Urothelium cell line (cell line): ENCODE measurements at regions not wholly inside any gene's neighbourhood (a gene's known extent, or its start where the extent isn't known, plus 50 kb on each side); places are given as distances from the start of the nearest gene placed in this dataset.

Source experiments
- DNase-seq: peaks from one replicate; pipeline ENCODE4 v3.0.0; 2011; ENCODE audit warnings: low spot score, mixed read lengths
- FAIRE-seq: peaks from 2 replicates; lab custom pipeline; 2011; peaks lifted over from hg19 to GRCh38; lab: Jason Lieb, UNC

- FAIRE-seq (no peak), DNase-seq (no peak)
Observed at GRCh38 chr5:124444147-124444775, 302.2 kb downstream of the ZNF608 start.

DNA sequence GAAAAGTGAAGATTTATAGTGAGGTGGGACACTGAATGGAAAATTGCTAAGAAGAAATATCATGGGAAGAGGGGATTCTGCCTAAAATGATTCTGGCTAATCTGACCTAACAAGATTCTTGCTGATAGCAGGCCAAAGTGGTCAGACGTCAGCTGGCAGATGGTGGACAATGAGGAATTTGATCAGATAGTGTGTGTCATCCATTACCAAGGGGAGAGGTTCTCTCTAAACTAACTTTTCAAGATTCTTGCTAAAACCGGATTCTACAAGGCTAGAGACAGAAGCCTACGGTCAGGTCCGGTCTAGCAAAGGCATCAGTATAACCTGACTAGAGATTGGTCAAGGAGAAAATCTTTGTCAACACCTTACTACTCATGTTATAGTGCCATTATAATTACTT is 306.0 kb downstream of the ZNF608 start:
- no peak for FAIRE-seq
- DNase-seq, result no peak

DNA sequence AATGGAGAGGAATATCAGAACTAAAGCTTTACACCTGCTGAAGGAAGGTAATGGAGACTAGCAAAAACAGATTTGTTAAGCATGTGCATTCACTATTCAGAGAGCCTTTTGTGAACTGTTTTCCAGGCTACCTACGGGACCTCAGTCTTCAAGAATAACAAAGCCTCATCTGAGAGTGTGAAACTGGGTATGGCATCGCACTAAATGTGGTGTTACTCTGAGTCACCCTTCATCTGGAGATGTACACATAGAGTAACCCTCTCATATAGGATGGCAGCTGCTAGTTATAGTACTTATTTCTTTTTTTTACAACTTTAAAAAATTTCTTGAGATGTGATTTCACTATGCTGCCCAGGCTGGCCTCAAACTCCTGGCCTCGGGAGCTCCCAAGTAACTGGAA is 306.8 kb downstream of the ZNF608 start:
- FAIRE-seq (no peak), DNase-seq (no peak)

DNA sequence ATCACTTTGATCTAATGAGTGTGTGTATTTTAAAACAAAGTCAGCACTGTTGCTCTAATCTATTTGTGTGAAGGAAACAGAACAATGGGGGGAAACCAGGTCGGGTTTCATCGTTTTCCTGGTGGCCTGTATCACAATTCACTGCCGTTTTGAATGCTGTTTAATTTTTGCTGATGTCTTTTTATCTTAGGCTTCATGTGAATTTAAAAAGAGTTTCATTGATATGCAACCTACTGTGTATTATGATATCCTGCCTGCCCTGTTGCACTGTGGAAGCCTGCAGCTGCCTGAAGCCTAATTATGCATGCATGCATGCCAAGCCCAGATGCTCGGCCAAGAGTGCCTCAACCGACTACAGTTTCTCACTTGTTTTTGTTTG is 307.5 kb downstream of the ZNF608 start:
- no peak for DNase-seq
- no peak for FAIRE-seq

DNA sequence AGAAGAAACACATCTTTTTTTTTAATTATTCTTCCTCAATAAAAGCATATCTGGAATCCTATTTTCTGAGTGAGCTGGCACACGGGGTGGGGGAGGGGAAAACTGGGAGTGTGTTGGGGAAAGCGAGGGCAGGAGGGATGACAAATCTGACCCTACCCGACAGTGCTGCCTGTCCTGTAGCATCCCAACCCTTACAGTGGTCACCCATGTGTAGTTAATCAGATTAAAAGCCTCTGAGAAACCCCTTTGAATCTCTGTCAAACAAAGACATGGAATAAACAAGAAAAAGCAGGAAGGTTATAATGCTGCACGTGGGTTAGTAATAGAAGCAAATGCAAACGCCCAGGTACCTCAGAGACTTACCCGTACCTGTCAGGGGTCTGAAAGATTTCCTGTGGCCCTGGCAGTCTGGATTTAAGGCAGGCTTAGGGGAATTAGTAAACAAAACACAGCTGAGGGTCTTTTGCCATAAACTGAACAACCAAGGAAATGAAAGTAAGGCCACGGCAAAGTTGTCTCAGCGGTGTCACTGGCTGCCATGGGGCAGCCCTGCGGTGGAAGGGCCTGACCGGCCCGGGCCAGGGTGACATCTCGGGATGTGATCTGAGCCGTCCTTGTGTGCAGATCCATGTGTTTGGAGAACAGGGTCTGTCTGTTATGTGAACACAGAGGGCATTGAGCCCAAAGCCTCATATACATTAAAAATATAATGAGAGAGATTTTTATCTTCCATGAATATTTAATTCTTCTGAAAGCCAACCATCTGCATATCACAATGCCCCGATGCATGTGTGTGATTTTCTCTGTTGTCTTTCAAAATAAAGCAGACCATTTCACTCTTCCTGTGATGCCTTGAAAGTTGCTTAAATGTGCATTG is 308.2 kb downstream of the ZNF608 start:
- FAIRE-seq, result no peak
- no peak for DNase-seq

- DNase-seq, result no peak
- no peak for FAIRE-seq
Observed at GRCh38 chr5:124436294-124436693, 310.1 kb downstream of the ZNF608 start.

DNA sequence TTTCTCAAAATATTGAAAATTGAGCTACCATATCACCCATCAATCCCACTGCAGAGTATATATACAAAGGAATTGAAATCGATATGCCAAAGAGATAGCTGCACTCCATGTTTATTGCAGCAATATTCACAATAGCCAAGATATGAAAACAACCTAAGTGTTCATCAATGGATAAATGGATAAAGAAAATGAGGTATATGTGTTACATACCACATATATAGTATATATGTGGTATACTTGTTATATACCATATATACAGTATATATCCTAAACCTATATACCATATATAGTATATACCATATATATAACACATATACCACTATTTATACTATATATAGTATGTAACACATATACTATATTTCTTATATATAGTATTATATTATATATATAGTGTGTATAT is 313.3 kb downstream of the ZNF608 start:
- DNase-seq (no peak), FAIRE-seq (no peak)

- DNase-seq, result no peak
- no peak for FAIRE-seq
Observed at GRCh38 chr5:124421584-124421983, 324.9 kb downstream of the ZNF608 start.

DNA sequence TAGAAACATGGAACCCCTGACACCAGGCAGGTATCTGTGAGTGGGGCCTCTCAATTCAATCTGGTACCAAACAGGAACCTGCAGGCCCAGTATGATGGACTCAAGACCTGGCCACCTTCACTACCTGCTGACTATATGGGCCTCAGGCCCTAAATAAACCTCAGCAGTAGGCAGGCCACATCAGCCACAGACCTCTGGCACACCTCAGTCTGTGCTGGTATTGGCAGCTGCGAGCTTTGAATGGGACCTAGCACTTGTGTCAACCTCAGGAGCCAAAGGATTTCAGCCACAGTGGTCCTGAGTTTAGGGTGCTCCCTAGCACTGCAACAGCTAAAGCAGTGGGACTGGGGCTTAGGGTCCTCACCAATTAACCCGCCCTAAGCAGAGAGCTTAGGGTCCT is 325.5 kb downstream of the ZNF608 start:
- DNase-seq (no peak), FAIRE-seq (no peak)

GRCh38 chr5:124419531-124419930 is 326.9 kb downstream of the ZNF608 start:
- FAIRE-seq, result no peak
- DNase-seq, result no peak

DNA sequence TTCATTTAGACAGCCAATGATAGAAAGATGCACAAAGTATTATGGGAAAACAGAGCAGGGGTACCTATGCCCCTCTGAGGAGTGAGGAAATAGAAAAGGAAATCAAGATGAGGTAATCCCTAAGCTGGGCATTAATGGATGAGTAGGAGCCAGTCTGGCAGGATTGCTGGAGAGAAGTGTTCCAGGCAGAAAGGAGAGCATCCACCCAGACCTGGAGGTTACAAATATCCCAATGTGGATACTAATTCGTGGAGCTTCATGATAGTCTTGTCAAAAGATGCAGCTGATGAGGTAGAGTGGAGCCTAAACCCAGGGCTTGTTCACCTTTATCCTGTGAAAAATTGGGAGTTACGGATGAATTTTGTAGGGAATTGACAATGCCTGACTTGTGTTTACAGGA is 328.0 kb downstream of the ZNF608 start:
- DNase-seq (no peak), FAIRE-seq (no peak)

GRCh38 chr5:124417196-124417595 is 329.2 kb downstream of the ZNF608 start:
- FAIRE-seq (no peak), DNase-seq (no peak)

- DNase-seq (no peak), FAIRE-seq (no peak)
Observed at GRCh38 chr5:124416627-124417026, 329.8 kb downstream of the ZNF608 start.

DNA sequence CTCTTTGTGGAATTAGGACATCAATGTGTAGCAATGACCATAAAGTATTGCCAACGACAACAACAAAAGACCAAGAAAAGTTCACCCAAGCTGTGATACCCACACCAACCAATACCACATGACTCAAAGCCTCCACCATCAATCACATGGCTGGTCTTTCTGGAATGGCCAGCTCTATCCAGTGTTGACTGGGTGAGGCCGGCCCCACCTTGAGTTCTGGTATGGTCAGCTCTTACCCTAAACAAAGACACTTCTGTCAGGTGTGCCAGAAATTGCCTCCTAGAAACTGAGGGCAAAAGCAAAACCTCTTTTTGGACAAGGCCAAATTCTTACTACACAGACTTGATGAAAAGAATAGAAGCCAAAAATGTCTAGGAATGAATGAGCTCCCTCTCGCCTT is 331.5 kb downstream of the ZNF608 start:
- DNase-seq (no peak), FAIRE-seq (no peak)

- no peak for FAIRE-seq
- DNase-seq, result no peak
Observed at GRCh38 chr5:124410539-124411488, 335.6 kb downstream of the ZNF608 start.

- DNase-seq, result no peak
Observed at GRCh38 chr5:124408738-124409453, 337.5 kb downstream of the ZNF608 start.

DNA sequence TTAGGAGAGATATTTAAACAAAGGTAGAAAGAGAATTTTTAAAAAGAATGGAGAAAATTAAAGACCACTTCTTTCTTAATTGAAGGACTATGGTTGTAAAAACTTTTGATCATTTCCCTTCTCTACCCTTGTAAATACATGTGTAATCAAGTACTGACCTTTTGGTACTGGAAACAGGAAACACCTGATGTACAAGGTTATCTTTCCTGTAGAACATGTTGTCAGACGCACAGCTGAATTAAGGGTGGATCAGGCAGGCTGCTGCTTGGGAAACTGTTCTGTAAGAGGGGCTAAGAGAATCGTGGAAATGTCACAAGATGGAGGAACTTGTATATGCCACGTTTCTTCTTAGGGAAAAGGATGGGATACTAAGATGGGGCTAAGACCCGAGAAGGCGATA is 341.6 kb downstream of the ZNF608 start:
- FAIRE-seq (no peak), DNase-seq (no peak)

More at GRCh38 chr5:124408738-124409453, 337.5 kb downstream of the ZNF608 start:
- no peak for FAIRE-seq

DNA sequence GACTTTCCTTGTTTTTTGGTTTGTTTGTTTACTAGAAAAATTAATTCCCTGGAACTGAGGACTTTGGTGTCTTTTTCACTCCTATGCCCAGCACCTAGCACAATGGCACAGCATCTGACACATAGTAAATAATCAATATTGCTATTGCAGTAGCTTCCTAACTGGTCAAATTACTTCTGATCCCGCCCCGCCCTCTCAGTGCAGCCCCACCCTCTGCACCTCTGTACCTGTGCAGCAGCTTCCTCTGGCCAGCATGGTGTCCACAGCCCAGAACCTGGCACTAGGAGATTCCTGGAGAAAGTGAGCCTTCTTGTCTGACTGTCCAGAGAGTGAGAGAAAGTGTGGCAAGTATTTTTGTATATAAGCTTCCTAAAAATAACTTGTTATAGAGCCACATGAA is 343.2 kb downstream of the ZNF608 start:
- no peak for DNase-seq
- FAIRE-seq, result no peak

- FAIRE-seq (no peak), DNase-seq (no peak)
Observed at GRCh38 chr5:124402144-124402581, 344.3 kb downstream of the ZNF608 start.

DNA sequence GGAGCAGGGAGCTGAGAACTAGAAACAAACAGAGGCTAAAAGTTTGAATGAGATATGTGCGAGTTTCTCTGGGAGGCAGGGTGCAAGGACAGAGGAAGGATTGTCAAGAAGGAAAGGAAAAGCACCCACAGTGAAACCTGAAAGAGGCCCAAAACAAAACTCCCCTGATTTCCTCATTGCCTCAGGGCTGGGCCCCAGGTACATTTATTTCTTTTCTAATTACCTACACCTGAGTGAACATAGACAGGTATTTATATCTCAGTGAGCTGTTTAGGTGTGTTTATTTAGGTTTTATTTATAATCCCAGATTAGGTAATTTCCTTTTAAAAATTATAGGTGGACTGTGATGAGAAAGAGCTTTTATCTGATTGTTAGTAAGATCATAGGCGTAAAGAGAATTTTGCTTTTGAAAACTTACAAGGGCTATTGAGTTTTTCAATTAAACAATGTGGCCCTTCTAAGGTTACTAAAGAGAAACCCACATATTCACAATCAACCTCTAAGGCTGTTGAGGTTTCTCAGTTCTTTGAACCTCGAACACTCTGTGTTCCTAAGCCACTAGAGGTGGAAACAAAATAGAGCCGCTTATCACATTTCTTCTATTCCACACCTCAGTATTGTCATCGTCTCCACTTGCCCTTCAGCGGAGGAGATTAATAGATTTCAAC is 344.8 kb downstream of the ZNF608 start:
- no peak for FAIRE-seq
- DNase-seq, result no peak
